Activated B cell treated with CpG ODN at 0.5 μM for 24 hours (primary cell): ENCODE measurements at regions not wholly inside any gene's neighbourhood (a gene's known extent, or its start where the extent isn't known, plus 50 kb on each side); places are given as distances from the start of the nearest gene placed in this dataset.

Experiments used
- ATAC-seq: fragments of 200-7000 bp; cut with Tn5 transposase; one replicate; pipeline ENCODE4 v1.10.0; 2021; ENCODE audit warnings: low read depth, mild to moderate bottlenecking, moderate library complexity
- CTCF ChIA-PET: fragments of 350-600 bp; sonication (Branson Sonifier 250); formaldehyde crosslinking; loops from one replicate; lab custom pipeline; 2021; ENCODE audit warnings: antibody characterized with exemption; lab: Charles Lee
- POLR2A ChIA-PET: fragments of 350-600 bp; sonication (Branson Sonifier 250); formaldehyde crosslinking; loops from one replicate; lab custom pipeline; 2021; ENCODE audit warnings: antibody characterized with exemption; lab: Charles Lee
- DNase-seq: peaks from one replicate; pipeline ENCODE4 v3.0.0; 2022
- H3K27ac Mint-ChIP-seq: one replicate; pipeline ENCODE4 v1.8.0; 2020; ENCODE audit warnings: mixed read lengths
- H3K27me3 Mint-ChIP-seq: one replicate; pipeline ENCODE4 v1.8.0; 2021; ENCODE audit warnings: mixed read lengths
- H3K36me3 Mint-ChIP-seq: one replicate; pipeline ENCODE4 v1.8.0; 2021; ENCODE audit warnings: low read depth, mixed read lengths
- H3K4me1 Mint-ChIP-seq: one replicate; pipeline ENCODE4 v1.8.0; 2021; ENCODE audit warnings: mixed read lengths
- H3K4me3 Mint-ChIP-seq: one replicate; pipeline ENCODE4 v1.8.0; 2020; ENCODE audit warnings: mild to moderate bottlenecking, mixed read lengths
- H3K9me3 Mint-ChIP-seq: one replicate; pipeline ENCODE4 v1.8.0; 2020; ENCODE audit warnings: mixed read lengths
- intact Hi-C: fragments of 100-400 bp; cut with micrococcal nuclease; formaldehyde crosslinking; loops from one replicate; pipeline ENCODE4 v1.15.1; 2024
- TF ChIP-seq, protein P1 (sequence below): fragments of 200-600 bp; IDR thresholded peaks from one replicate; pipeline ENCODE4 v1.8.0; 2022; ENCODE audit warnings: antibody characterized with exemption, mild to moderate bottlenecking

- TF ChIP-seq, protein P1, sequence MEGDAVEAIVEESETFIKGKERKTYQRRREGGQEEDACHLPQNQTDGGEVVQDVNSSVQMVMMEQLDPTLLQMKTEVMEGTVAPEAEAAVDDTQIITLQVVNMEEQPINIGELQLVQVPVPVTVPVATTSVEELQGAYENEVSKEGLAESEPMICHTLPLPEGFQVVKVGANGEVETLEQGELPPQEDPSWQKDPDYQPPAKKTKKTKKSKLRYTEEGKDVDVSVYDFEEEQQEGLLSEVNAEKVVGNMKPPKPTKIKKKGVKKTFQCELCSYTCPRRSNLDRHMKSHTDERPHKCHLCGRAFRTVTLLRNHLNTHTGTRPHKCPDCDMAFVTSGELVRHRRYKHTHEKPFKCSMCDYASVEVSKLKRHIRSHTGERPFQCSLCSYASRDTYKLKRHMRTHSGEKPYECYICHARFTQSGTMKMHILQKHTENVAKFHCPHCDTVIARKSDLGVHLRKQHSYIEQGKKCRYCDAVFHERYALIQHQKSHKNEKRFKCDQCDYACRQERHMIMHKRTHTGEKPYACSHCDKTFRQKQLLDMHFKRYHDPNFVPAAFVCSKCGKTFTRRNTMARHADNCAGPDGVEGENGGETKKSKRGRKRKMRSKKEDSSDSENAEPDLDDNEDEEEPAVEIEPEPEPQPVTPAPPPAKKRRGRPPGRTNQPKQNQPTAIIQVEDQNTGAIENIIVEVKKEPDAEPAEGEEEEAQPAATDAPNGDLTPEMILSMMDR: no peak
- intact Hi-C loops: no loop called here
Measured at GRCh38 chr3:146685050-146685814, 80.1 kb upstream of the PLSCR5 start.

GRCh38 chr3:146682171-146682570 lies 77.0 kb upstream of the PLSCR5 start:
- H3K4me1 Mint-ChIP-seq: no peaks in the 10 kb centered on the region
- H3K27me3 Mint-ChIP-seq: no peaks in the 10 kb centered on the region
- TF ChIP-seq, protein P1: no peak
- POLR2A ChIA-PET: no interaction called here
- H3K9me3 Mint-ChIP-seq: no peaks in the 10 kb centered on the region
- no peak for ATAC-seq
- DNase-seq: no peak
- CTCF ChIA-PET: no interaction called here
- no peak overlapping the region for H3K27ac Mint-ChIP-seq
- H3K36me3 Mint-ChIP-seq: no peaks in the 10 kb centered on the region
- no peak overlapping the region for H3K4me3 Mint-ChIP-seq
- intact Hi-C loops: no loop called here

More at GRCh38 chr3:146685050-146685814, 80.1 kb upstream of the PLSCR5 start:
- POLR2A ChIA-PET: no interaction called here
- H3K27me3 Mint-ChIP-seq: no peaks in the 10 kb centered on the region
- H3K9me3 Mint-ChIP-seq: no peaks in the 10 kb centered on the region
- H3K4me3 Mint-ChIP-seq: no peak overlapping the region
- DNase-seq (no peak), ATAC-seq (no peak)
- H3K36me3 Mint-ChIP-seq: no peaks in the 10 kb centered on the region
- CTCF ChIA-PET: no interaction called here
- H3K27ac Mint-ChIP-seq: no peak overlapping the region
- H3K4me1 Mint-ChIP-seq: no peaks in the 10 kb centered on the region

- intact Hi-C loops: no loop called here
- H3K27me3 Mint-ChIP-seq: no peaks in the 10 kb centered on the region
- TF ChIP-seq, protein P1: no peak
- H3K36me3 Mint-ChIP-seq: no peaks in the 10 kb centered on the region
- DNase-seq: no peak
- H3K4me3 Mint-ChIP-seq: no peak overlapping the region
- H3K27ac Mint-ChIP-seq: no peak overlapping the region
- ChIA-PET CTCF (no interaction called here), POLR2A (no interaction called here)
- no peak for ATAC-seq
- no peaks in the 10 kb centered on the region for H3K9me3 Mint-ChIP-seq
- no peaks in the 10 kb centered on the region for H3K4me1 Mint-ChIP-seq
Measured at GRCh38 chr3:146680617-146681016, 75.5 kb upstream of the PLSCR5 start.

DNA sequence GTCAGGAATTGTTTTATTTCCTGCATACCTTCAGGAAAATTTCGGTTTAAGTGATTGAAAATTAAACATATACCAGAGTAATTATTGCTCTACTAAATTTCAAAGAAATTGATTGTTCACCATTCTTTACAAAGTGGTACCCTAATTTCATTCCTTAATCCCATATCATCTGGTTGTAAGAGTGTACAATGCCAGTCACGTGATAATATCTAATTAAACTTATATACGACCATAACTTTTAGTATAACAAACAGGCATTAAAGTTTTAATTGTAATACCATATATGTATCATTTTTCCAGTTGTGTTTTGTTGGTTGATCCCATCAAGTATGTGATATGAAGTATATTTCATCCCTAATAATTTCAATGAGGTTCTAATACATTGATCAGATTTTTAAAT lies 74.8 kb upstream of the PLSCR5 start:
- ATAC-seq (no peak), DNase-seq (no peak)
- H3K4me3 Mint-ChIP-seq: no peak overlapping the region
- ChIA-PET POLR2A (no interaction called here), CTCF (no interaction called here)
- no peaks in the 10 kb centered on the region for H3K36me3 Mint-ChIP-seq
- intact Hi-C loops: no loop called here
- no peaks in the 10 kb centered on the region for H3K9me3 Mint-ChIP-seq
- no peaks in the 10 kb centered on the region for H3K4me1 Mint-ChIP-seq
- TF ChIP-seq, protein P1: no peak
- H3K27ac Mint-ChIP-seq: no peak overlapping the region
- no peaks in the 10 kb centered on the region for H3K27me3 Mint-ChIP-seq

GRCh38 chr3:146679191-146679590 lies 74.0 kb upstream of the PLSCR5 start:
- POLR2A ChIA-PET: no interaction called here
- intact Hi-C loops: no loop called here
- Mint-ChIP-seq H3K27ac (no peak overlapping the region), H3K36me3 (no peaks in the 10 kb centered on the region), H3K4me1 (no peaks in the 10 kb centered on the region), H3K4me3 (no peak overlapping the region), H3K27me3 (no peaks in the 10 kb centered on the region), H3K9me3 (no peaks in the 10 kb centered on the region)
- ATAC-seq (no peak), DNase-seq (no peak)
- CTCF ChIA-PET: no interaction called here
- TF ChIP-seq, protein P1: no peak
